Endothelial cell of umbilical vein (primary cell): ENCODE measurements at regions not wholly inside any gene's neighbourhood (a gene's known extent, or its start where the extent isn't known, plus 50 kb on each side); places are given as distances from the start of the nearest gene placed in this dataset.

ENCODE experiments used
- CTCF ChIP-seq, 2 donors: IDR thresholded peaks; 1 replicate in 1 of 2; 2 replicates in 1 of 2; pipeline ENCODE4 v1.5.1; 2011; ENCODE audit warnings: low read length in 2 of 2, mild to moderate bottlenecking in 2 of 2, moderate library complexity in 2 of 2, control low read depth in 1 of 2, inconsistent platforms in 1 of 2, low read depth in 1 of 2; ENCODE audit not compliant: insufficient read depth in 1 of 2; ENCODE audit errors: extremely low read depth in 1 of 2
- EZH2 ChIP-seq: IDR thresholded peaks from 2 replicates; pipeline ENCODE4 v1.6.1; 2012; ENCODE audit warnings: borderline replicate concordance, low read depth, mild to moderate bottlenecking, moderate library complexity, low read length, inconsistent platforms; ENCODE audit not compliant: severe bottlenecking
- FOS ChIP-seq: IDR thresholded peaks from 2 replicates; pipeline ENCODE4 v1.6.1; 2011; ENCODE audit warnings: mild to moderate bottlenecking, low read length, moderate library complexity, borderline replicate concordance; ENCODE audit not compliant: insufficient read depth
- JUN ChIP-seq: IDR thresholded peaks from 2 replicates; pipeline ENCODE4 v1.6.1; 2011; ENCODE audit warnings: borderline replicate concordance, low read depth; ENCODE audit not compliant: insufficient read length, insufficient read depth
- MYC ChIP-seq: IDR thresholded peaks from one replicate; pipeline ENCODE4 v1.6.1; 2011; ENCODE audit warnings: mild to moderate bottlenecking, low read depth, low read length
- POLR2A ChIP-seq: IDR thresholded peaks from 2 replicates; pipeline ENCODE4 v1.6.1; 2012; ENCODE audit warnings: low read depth, mild to moderate bottlenecking, control low read depth, low read length
- POLR2AphosphoS5 ChIP-seq: IDR thresholded peaks from 2 replicates; pipeline ENCODE4 v1.6.1; 2012; ENCODE audit warnings: low read depth, mild to moderate bottlenecking, control low read depth, low read length, moderate library complexity; ENCODE audit not compliant: insufficient read depth

GRCh38 chr2:35503738-35504199 is 851.8 kb upstream of the CRIM1 start:
- TF ChIP-seq CTCF (IDR thresholded peaks at IDR 0.05; ENCODE audit: extremely low read depth in 1 of 2, insufficient read depth in 1 of 2, low read depth in 1 of 2, low read length in 2 of 2) (no peak), EZH2 (no peak), POLR2A (peak; percentile 63), POLR2AphosphoS5 (peak; percentile 48), JUN (peak; percentile 68), FOS (peak; percentile 81), MYC (no peak)
